Tibial nerve (tissue), 3 donors: ENCODE measurements at regions not wholly inside any gene's neighbourhood (a gene's known extent, or its start where the extent isn't known, plus 50 kb on each side); places are given as distances from the start of the nearest gene placed in this dataset.

Source experiments
- POLR2A ChIP-seq, 2 donors: fragments of 450-650 bp; IDR thresholded peaks; one replicate each; pipeline ENCODE4 v1.6.1; 2017; ENCODE audit warnings: antibody characterized with exemption in 2 of 2, mild to moderate bottlenecking in 2 of 2, moderate library complexity in 2 of 2
- TF ChIP-seq, protein P1 (sequence below), 5 experiments: fragments of 200-600 bp in 3 of 5; fragments of 450-650 bp in 2 of 5; sonication (generic) in 3 of 5; IDR thresholded peaks; one replicate each; pipeline ENCODE4 v1.5.1; 2016 to 2019; ENCODE audit warnings: antibody characterized with exemption in 5 of 5, mild to moderate bottlenecking in 3 of 5, moderate library complexity in 2 of 5

GRCh38 chr3:104040896-104041295 lies 1325.8 kb upstream of the ALCAM start:
- TF ChIP-seq, protein P1, sequence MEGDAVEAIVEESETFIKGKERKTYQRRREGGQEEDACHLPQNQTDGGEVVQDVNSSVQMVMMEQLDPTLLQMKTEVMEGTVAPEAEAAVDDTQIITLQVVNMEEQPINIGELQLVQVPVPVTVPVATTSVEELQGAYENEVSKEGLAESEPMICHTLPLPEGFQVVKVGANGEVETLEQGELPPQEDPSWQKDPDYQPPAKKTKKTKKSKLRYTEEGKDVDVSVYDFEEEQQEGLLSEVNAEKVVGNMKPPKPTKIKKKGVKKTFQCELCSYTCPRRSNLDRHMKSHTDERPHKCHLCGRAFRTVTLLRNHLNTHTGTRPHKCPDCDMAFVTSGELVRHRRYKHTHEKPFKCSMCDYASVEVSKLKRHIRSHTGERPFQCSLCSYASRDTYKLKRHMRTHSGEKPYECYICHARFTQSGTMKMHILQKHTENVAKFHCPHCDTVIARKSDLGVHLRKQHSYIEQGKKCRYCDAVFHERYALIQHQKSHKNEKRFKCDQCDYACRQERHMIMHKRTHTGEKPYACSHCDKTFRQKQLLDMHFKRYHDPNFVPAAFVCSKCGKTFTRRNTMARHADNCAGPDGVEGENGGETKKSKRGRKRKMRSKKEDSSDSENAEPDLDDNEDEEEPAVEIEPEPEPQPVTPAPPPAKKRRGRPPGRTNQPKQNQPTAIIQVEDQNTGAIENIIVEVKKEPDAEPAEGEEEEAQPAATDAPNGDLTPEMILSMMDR (IDR thresholded peaks at IDR 0.05) = no peak
- no peak for TF ChIP-seq POLR2A (IDR thresholded peaks at IDR 0.05)
